Amniotic epithelial cell (primary cell): ENCODE measurements at regions not wholly inside any gene's neighbourhood (a gene's known extent, or its start where the extent isn't known, plus 50 kb on each side); places are given as distances from the start of the nearest gene placed in this dataset.
"Not testable (repeated sequence)": the region's sequence is repeated elsewhere in the genome, so short reads cannot be mapped to it uniquely, and the experiment has no call there.

Source experiments
- DNase-seq: peaks from one replicate; pipeline ENCODE4 v3.0.0-alpha.2; 2010; ENCODE audit warnings: low read depth

GRCh38 chr3:29141918-29142275 lies 139.0 kb upstream of the RBMS3 start:
- DNase-seq: peak; percentile 26

GRCh38 chr3:29143151-29143550 lies 137.7 kb upstream of the RBMS3 start:
- DNase-seq: no peak

- DNase-seq: peak; percentile 91
These were observed 136.5 kb upstream of the RBMS3 start for GRCh38 chr3:29144361-29144760.

- DNase-seq: peak; percentile 91
These were observed 136.1 kb upstream of the RBMS3 start for GRCh38 chr3:29144807-29145206.

- DNase-seq: no peak
These were observed 135.5 kb upstream of the RBMS3 start for GRCh38 chr3:29145360-29145759.

- DNase-seq: peak; percentile 37
These were observed 128.5 kb upstream of the RBMS3 start for GRCh38 chr3:29152379-29152778.

- DNase-seq: peak; percentile 52
These were observed 127.1 kb upstream of the RBMS3 start for GRCh38 chr3:29153811-29154210.

- DNase-seq: no peak
These were observed 124.7 kb upstream of the RBMS3 start for GRCh38 chr3:29156086-29156715.

GRCh38 chr3:29164825-29165224 lies 116.0 kb upstream of the RBMS3 start:
- DNase-seq: no peak

- DNase-seq: peak; percentile 29
These were observed 113.7 kb upstream of the RBMS3 start for GRCh38 chr3:29167180-29167579.

- no peak for DNase-seq
These were observed 112.8 kb upstream of the RBMS3 start for GRCh38 chr3:29168081-29168480.

GRCh38 chr3:29168696-29169095 lies 112.2 kb upstream of the RBMS3 start:
- DNase-seq: peak; percentile 70

GRCh38 chr3:29169451-29169850 lies 111.4 kb upstream of the RBMS3 start:
- DNase-seq: peak; percentile 57

GRCh38 chr3:29171043-29171990 lies 109.6 kb upstream of the RBMS3 start:
- peak; percentile 91 for DNase-seq

- DNase-seq: no peak
These were observed 104.4 kb upstream of the RBMS3 start for GRCh38 chr3:29176501-29176900.

- DNase-seq: no peak
These were observed 101.8 kb upstream of the RBMS3 start for GRCh38 chr3:29178809-29179793.

GRCh38 chr3:29181149-29181780 lies 99.6 kb upstream of the RBMS3 start:
- no peak for DNase-seq

GRCh38 chr3:29181872-29182271 lies 99.0 kb upstream of the RBMS3 start:
- no peak for DNase-seq

- DNase-seq: not testable (repeated sequence)
These were observed 98.0 kb upstream of the RBMS3 start for GRCh38 chr3:29182828-29183227.

- DNase-seq: peak; percentile 88
These were observed 97.4 kb upstream of the RBMS3 start for GRCh38 chr3:29183346-29184087.

- peak; percentile 71 for DNase-seq
These were observed 95.2 kb upstream of the RBMS3 start for GRCh38 chr3:29185706-29186105.
